Mucosa of descending colon (tissue), 3 donors: ENCODE measurements at regions not wholly inside any gene's neighbourhood (a gene's known extent, or its start where the extent isn't known, plus 50 kb on each side); places are given as distances from the start of the nearest gene placed in this dataset.

Source experiments
- ATAC-seq: fragments of 200-7000 bp; cut with Tn5 transposase; one replicate; pipeline ENCODE4 v1.9.1; 2020; ENCODE audit warnings: mild to moderate bottlenecking, moderate library complexity
- DNase-seq, 3 donors: peaks; one replicate each; pipeline ENCODE4 v3.0.0-alpha.2; 2020
- H3K36me3 ChIP-seq: fragments of 200-600 bp; one replicate; pipeline ENCODE4 v1.8.0; 2021; ENCODE audit warnings: low read depth, mild to moderate bottlenecking
- H3K4me1 ChIP-seq: fragments of 200-600 bp; one replicate; pipeline ENCODE4 v1.8.0; 2021; ENCODE audit warnings: low read depth, mild to moderate bottlenecking
- H3K4me3 ChIP-seq: fragments of 200-600 bp; one replicate; pipeline ENCODE4 v1.8.0; 2021; ENCODE audit warnings: mild to moderate bottlenecking
- H3K9me3 ChIP-seq: fragments of 200-600 bp; one replicate; pipeline ENCODE4 v1.8.0; 2021; ENCODE audit warnings: mild to moderate bottlenecking
- CTCF ChIP-seq: fragments of 200-600 bp; IDR thresholded peaks from one replicate; pipeline ENCODE4 v1.8.0; 2022; ENCODE audit warnings: antibody characterized with exemption, mild to moderate bottlenecking
- intact Hi-C, 2 donors: fragments of 100-400 bp; cut with DNase I in 1 of 2; cut with micrococcal nuclease in 1 of 2; formaldehyde crosslinking; loops; one replicate each; pipeline versions ENCODE4 v1.11.0 to v1.11.1; 2022; cut with DNase I, micrococcal nuclease
- donor health status: DM: no; HTN: no; CAD: no; lungs with moderate emphysema.
- donor health status: DM: no; HTN: no; CAD: no.
- donor health status: DM: no; HTN: yes; CAD: no.

- no peak for ATAC-seq
- no peak for TF ChIP-seq CTCF
- Histone ChIP-seq H3K36me3 (no peaks in the 10 kb centered on the region), H3K9me3 (no peaks in the 10 kb centered on the region), H3K4me3 (no peak overlapping the region), H3K4me1 (no peaks in the 10 kb centered on the region)
- DNase-seq, result no peak
- intact Hi-C loops, result no loop called here
Measured at GRCh38 chr22:47818496-47818895, 1056.0 kb downstream of the TBC1D22A start.

- intact Hi-C loops, result no loop called here
Measured at GRCh38 chr22:47817380-47817779, 1054.9 kb downstream of the TBC1D22A start.

GRCh38 chr22:47816863-47817210, 1054.4 kb downstream of the TBC1D22A start:
- intact Hi-C loops, result no loop called here
- H3K4me3 ChIP-seq, result no peak overlapping the region
- H3K4me1 ChIP-seq, result no peaks in the 10 kb centered on the region
- no peaks in the 10 kb centered on the region for H3K9me3 ChIP-seq
- H3K36me3 ChIP-seq, result no peaks in the 10 kb centered on the region
- no peak for TF ChIP-seq CTCF
- no peak for DNase-seq
- ATAC-seq, result no peak

More at GRCh38 chr22:47817380-47817779, 1054.9 kb downstream of the TBC1D22A start:
- no peaks in the 10 kb centered on the region for H3K36me3 ChIP-seq
- DNase-seq (no peak), ATAC-seq (no peak)
- no peak overlapping the region for H3K4me3 ChIP-seq
- H3K4me1 ChIP-seq, result no peaks in the 10 kb centered on the region
- H3K9me3 ChIP-seq, result no peaks in the 10 kb centered on the region
- TF ChIP-seq CTCF, result no peak

GRCh38 chr22:47816121-47816862, 1053.8 kb downstream of the TBC1D22A start:
- no peak for ATAC-seq
- no peaks in the 10 kb centered on the region for H3K4me1 ChIP-seq
- TF ChIP-seq CTCF, result no peak
- H3K36me3 ChIP-seq, result no peaks in the 10 kb centered on the region
- DNase-seq, result no peak
- H3K4me3 ChIP-seq, result no peak overlapping the region
- H3K9me3 ChIP-seq, result no peaks in the 10 kb centered on the region
- intact Hi-C loops, result no loop called here

- DNase-seq (no peak), ATAC-seq (no peak)
- Histone ChIP-seq H3K36me3 (no peaks in the 10 kb centered on the region), H3K9me3 (no peaks in the 10 kb centered on the region), H3K4me3 (no peak overlapping the region), H3K4me1 (no peaks in the 10 kb centered on the region)
- intact Hi-C loops, result no loop called here
- TF ChIP-seq CTCF, result no peak
Measured at GRCh38 chr22:47814474-47814873, 1052.0 kb downstream of the TBC1D22A start.

- Histone ChIP-seq H3K9me3 (no peaks in the 10 kb centered on the region), H3K36me3 (no peaks in the 10 kb centered on the region), H3K4me1 (no peaks in the 10 kb centered on the region), H3K4me3 (no peak overlapping the region)
- ATAC-seq, result no peak
- no peak for DNase-seq
- intact Hi-C loops, result no loop called here
- TF ChIP-seq CTCF, result no peak
Measured at GRCh38 chr22:47813661-47814060, 1051.2 kb downstream of the TBC1D22A start.
